ENCODE measurements at regions not wholly inside any gene's neighbourhood (a gene's known extent, or its start where the extent isn't known, plus 50 kb on each side); places are given as distances from the start of the nearest gene placed in this dataset.

DNA sequence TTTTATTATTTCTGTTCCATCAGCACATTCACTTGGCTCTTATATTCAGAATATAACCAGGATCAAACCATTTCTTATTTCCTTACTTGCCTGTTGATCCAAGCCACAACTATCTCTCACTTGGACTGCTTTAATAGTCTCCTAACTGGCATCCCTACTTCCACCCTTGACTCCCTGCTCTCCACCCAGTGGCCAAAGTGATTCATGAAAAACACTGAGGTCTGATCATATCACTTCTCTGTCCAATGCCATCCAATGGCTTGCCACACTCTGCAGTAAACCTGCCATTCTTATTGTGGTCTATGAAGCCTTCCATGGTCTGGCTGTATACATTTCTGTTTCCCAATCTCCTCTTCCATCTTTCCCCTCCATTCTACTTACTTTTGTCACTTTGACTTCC lies 576.1 kb downstream of the PDCD6IP start:
- ATAC-seq, result peak; percentile 29; the same call in 1 of the 3 replicates
- no peak overlapping the region for H3K27ac ChIP-seq (ENCODE audit: control insufficient read depth, insufficient read depth)
- POLR2A ChIA-PET, result no interaction called here
- no peaks in the 10 kb centered on the region for H3K79me2 ChIP-seq (ENCODE audit: control insufficient read depth, insufficient read depth, low read length)
- no peaks in the 10 kb centered on the region for H4K20me1 ChIP-seq (ENCODE audit: control insufficient read depth, insufficient read depth)
- DNase-seq (ENCODE audit: low read depth, low spot score), result no peak
- BruUV-seq (replicated peaks), result no TSS peak
- no peaks in the 10 kb centered on the region; the same call in 2 of the 3 replicates for H3K9me3 ChIP-seq (replicated peaks; ENCODE audit: control insufficient read depth, insufficient read depth, low read length)
- no peak overlapping the region for H2AFZ ChIP-seq (ENCODE audit: control insufficient read depth, low read depth, low read length)
- no peak for FAIRE-seq
- CTCF ChIA-PET, result no interaction called here
- no peaks in the 10 kb centered on the region; a peak in 1 of 4 replicates for H3K27me3 ChIP-seq (replicated peaks in 1 of 2; ENCODE audit: control insufficient read depth in 2 of 2, insufficient read depth in 2 of 2, low read length in 1 of 2)
- no peaks in the 10 kb centered on the region for H3K36me3 ChIP-seq (ENCODE audit: control insufficient read depth in 2 of 2, insufficient read depth in 2 of 2, low read length in 1 of 2)
- TF ChIP-seq HDGF (IDR thresholded peaks at IDR 0.05) (no peak), PAX8 (IDR thresholded peaks at IDR 0.05) (no peak), BMI1 (IDR thresholded peaks at IDR 0.05; ENCODE audit: borderline replicate concordance) (no peak), RUNX3 (IDR thresholded peaks at IDR 0.05; ENCODE audit: low read length) (no peak), PAX5 (IDR thresholded peaks at IDR 0.05; ENCODE audit: borderline replicate concordance, low read depth, low read length) (no peak), CREM (IDR thresholded peaks at IDR 0.05; ENCODE audit: low read depth) (no peak), JUNB (IDR thresholded peaks at IDR 0.05) (no peak), KAT2A (conservative IDR thresholded peaks at IDR 0.05; ENCODE audit: control insufficient read depth, low read depth, low read length) (no peak), FOS (IDR thresholded peaks at IDR 0.05; ENCODE audit: borderline replicate concordance, extremely low read depth, insufficient read length) (no peak), SMAD1 (IDR thresholded peaks at IDR 0.05; ENCODE audit: low read depth, partially characterized antibody) (no peak), IRF4 (IDR thresholded peaks at IDR 0.05; ENCODE audit: low read depth, low read length) (no peak)
- TF ChIP-seq, protein P1, sequence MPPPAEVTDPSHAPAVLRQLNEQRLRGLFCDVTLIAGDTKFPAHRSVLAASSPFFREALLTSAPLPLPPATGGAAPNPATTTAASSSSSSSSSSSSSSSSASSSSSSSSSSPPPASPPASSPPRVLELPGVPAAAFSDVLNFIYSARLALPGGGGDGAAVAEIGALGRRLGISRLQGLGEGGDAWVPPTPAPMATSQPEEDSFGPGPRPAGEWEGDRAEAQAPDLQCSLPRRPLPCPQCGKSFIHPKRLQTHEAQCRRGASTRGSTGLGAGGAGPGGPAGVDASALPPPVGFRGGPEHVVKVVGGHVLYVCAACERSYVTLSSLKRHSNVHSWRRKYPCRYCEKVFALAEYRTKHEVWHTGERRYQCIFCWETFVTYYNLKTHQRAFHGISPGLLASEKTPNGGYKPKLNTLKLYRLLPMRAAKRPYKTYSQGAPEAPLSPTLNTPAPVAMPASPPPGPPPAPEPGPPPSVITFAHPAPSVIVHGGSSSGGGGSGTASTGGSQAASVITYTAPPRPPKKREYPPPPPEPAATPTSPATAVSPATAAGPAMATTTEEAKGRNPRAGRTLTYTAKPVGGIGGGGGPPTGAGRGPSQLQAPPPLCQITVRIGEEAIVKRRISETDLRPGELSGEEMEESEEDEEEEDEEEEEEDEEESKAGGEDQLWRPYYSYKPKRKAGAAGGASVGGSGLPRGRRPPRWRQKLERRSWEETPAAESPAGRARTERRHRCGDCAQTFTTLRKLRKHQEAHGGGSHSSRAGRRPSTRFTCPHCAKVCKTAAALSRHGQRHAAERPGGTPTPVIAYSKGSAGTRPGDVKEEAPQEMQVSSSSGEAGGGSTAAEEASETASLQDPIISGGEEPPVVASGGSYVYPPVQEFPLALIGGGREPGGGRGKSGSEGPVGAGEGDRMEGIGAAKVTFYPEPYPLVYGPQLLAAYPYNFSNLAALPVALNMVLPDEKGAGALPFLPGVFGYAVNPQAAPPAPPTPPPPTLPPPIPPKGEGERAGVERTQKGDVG (CRISPR knock-in tag; IDR thresholded peaks at IDR 0.05), result no peak
- TF ChIP-seq, protein P2, sequence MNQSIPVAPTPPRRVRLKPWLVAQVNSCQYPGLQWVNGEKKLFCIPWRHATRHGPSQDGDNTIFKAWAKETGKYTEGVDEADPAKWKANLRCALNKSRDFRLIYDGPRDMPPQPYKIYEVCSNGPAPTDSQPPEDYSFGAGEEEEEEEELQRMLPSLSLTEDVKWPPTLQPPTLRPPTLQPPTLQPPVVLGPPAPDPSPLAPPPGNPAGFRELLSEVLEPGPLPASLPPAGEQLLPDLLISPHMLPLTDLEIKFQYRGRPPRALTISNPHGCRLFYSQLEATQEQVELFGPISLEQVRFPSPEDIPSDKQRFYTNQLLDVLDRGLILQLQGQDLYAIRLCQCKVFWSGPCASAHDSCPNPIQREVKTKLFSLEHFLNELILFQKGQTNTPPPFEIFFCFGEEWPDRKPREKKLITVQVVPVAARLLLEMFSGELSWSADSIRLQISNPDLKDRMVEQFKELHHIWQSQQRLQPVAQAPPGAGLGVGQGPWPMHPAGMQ (IDR thresholded peaks at IDR 0.05; ENCODE audit: borderline replicate concordance), result no peak
- TF ChIP-seq, protein P3, sequence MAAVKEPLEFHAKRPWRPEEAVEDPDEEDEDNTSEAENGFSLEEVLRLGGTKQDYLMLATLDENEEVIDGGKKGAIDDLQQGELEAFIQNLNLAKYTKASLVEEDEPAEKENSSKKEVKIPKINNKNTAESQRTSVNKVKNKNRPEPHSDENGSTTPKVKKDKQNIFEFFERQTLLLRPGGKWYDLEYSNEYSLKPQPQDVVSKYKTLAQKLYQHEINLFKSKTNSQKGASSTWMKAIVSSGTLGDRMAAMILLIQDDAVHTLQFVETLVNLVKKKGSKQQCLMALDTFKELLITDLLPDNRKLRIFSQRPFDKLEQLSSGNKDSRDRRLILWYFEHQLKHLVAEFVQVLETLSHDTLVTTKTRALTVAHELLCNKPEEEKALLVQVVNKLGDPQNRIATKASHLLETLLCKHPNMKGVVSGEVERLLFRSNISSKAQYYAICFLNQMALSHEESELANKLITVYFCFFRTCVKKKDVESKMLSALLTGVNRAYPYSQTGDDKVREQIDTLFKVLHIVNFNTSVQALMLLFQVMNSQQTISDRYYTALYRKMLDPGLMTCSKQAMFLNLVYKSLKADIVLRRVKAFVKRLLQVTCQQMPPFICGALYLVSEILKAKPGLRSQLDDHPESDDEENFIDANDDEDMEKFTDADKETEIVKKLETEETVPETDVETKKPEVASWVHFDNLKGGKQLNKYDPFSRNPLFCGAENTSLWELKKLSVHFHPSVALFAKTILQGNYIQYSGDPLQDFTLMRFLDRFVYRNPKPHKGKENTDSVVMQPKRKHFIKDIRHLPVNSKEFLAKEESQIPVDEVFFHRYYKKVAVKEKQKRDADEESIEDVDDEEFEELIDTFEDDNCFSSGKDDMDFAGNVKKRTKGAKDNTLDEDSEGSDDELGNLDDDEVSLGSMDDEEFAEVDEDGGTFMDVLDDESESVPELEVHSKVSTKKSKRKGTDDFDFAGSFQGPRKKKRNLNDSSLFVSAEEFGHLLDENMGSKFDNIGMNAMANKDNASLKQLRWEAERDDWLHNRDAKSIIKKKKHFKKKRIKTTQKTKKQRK (IDR thresholded peaks at IDR 0.05; ENCODE audit: low read depth, low read length), result no peak
- TF ChIP-seq, protein P4, sequence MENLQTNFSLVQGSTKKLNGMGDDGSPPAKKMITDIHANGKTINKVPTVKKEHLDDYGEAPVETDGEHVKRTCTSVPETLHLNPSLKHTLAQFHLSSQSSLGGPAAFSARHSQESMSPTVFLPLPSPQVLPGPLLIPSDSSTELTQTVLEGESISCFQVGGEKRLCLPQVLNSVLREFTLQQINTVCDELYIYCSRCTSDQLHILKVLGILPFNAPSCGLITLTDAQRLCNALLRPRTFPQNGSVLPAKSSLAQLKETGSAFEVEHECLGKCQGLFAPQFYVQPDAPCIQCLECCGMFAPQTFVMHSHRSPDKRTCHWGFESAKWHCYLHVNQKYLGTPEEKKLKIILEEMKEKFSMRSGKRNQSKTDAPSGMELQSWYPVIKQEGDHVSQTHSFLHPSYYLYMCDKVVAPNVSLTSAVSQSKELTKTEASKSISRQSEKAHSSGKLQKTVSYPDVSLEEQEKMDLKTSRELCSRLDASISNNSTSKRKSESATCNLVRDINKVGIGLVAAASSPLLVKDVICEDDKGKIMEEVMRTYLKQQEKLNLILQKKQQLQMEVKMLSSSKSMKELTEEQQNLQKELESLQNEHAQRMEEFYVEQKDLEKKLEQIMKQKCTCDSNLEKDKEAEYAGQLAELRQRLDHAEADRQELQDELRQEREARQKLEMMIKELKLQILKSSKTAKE (IDR thresholded peaks at IDR 0.05; ENCODE audit: low read depth, poor library complexity, severe bottlenecking), result no peak
- H3K4me1 ChIP-seq (ENCODE audit: control insufficient read depth, insufficient read depth, low read length), result no peaks in the 10 kb centered on the region
- no peak overlapping the region for H3K9ac ChIP-seq (ENCODE audit: control insufficient read depth, insufficient read depth, low read length)
- no peak overlapping the region for H3K4me2 ChIP-seq (ENCODE audit: control insufficient read depth, insufficient read depth)
- in situ Hi-C loops (cut with MboI) (no loop called here), intact Hi-C loops (cut with micrococcal nuclease; ENCODE audit: unreplicated experiment) (no loop called here)
- H3K4me3 ChIP-seq, result no peak overlapping the region
- RAD21 ChIA-PET (ENCODE audit: unreplicated experiment), result no interaction called here
- SMC1A ChIA-PET (ENCODE audit: uncharacterized antibody, unreplicated experiment), result no interaction called here
